A549 (cell line): ENCODE measurements at regions not wholly inside any gene's neighbourhood (a gene's known extent, or its start where the extent isn't known, plus 50 kb on each side); places are given as distances from the start of the nearest gene placed in this dataset.

Experiments used
- BHLHE40 ChIP-seq: IDR thresholded peaks from 2 replicates; pipeline ENCODE4 v1.6.1; 2012; ENCODE audit warnings: low read depth, low read length, inconsistent platforms
- CTCF ChIP-seq: fragments of >200 bp; sonication (Bioruptor Twin); formaldehyde crosslinking; IDR thresholded peaks from 3 replicates; pipeline ENCODE4 v1.5.1; 2016
- JUN ChIP-seq, 2 experiments: fragments of >200 bp; sonication (Bioruptor Twin); formaldehyde crosslinking; IDR thresholded peaks; 2 replicates in 1 of 2; 3 replicates in 1 of 2; pipeline ENCODE4 v1.6.1; 2016 to 2017
- KDM1A ChIP-seq: fragments of 200-600 bp; sonication (generic); IDR thresholded peaks from 2 replicates; pipeline ENCODE4 v1.6.1; 2016; ENCODE audit warnings: low read depth, mild to moderate bottlenecking
- PBX3 ChIP-seq: IDR thresholded peaks from 2 replicates; pipeline ENCODE4 v1.6.1; 2012
- POLR2A ChIP-seq: IDR thresholded peaks from 2 replicates; pipeline ENCODE4 v1.6.1; 2012; ENCODE audit warnings: mild to moderate bottlenecking, low read length
- RAD21 ChIP-seq, 2 experiments: fragments of >200 bp in 1 of 2; sonication (Bioruptor Twin) in 1 of 2; formaldehyde crosslinking in 1 of 2; IDR thresholded peaks in 1 of 2; conservative IDR thresholded peaks in 1 of 2; 2 replicates in 1 of 2; 3 replicates in 1 of 2; pipeline ENCODE4 v1.6.1; 2012 to 2018; ENCODE audit warnings: inconsistent platforms in 1 of 2
- REST ChIP-seq: fragments of 200-600 bp; sonication (generic); IDR thresholded peaks from 2 replicates; pipeline ENCODE4 v1.6.1; 2016; ENCODE audit warnings: antibody characterized with exemption, mild to moderate bottlenecking, moderate library complexity

- TF ChIP-seq CTCF (no peak), PBX3 (no peak), POLR2A (no peak), JUN (IDR thresholded peaks at IDR 0.05) (no peak), KDM1A (no peak), REST (no peak), RAD21 (conservative IDR thresholded peaks at IDR 0.05 in 1 of 2, IDR thresholded peaks at IDR 0.05 in 1 of 2) (no peak), BHLHE40 (no peak)
Measured at GRCh38 chr11:70776914-70777532, 378.7 kb downstream of the CTTN start.
